A673 (cell line): ENCODE measurements at regions not wholly inside any gene's neighbourhood (a gene's known extent, or its start where the extent isn't known, plus 50 kb on each side); places are given as distances from the start of the nearest gene placed in this dataset.

Source experiments
- BruUV-seq: library from RNA; stranded (reverse); fragments of 400-500 nt; replicated peaks from 2 replicates; lab custom pipeline; 2021; lab: Mats Ljungman, UMichigan
- CTCF ChIA-PET: fragments of 300-600 bp; sonication (Branson Sonifier 250); formaldehyde crosslinking; loops from one replicate; lab custom pipeline; 2022; ENCODE audit warnings: antibody characterized with exemption; lab: Charles Lee
- POLR2A ChIA-PET: fragments of 300-600 bp; sonication (Branson Sonifier 250); formaldehyde crosslinking; loops from one replicate; lab custom pipeline; 2022; ENCODE audit warnings: antibody characterized with exemption; ENCODE audit not compliant: low non-redundant PET; lab: Charles Lee
- DNase-seq: peaks from one replicate; pipeline ENCODE4 v3.0.0-alpha.2; 2015; ENCODE audit warnings: low spot score
- H3K27ac ChIP-seq: fragments of 200-600 bp; sonication (generic); 2 replicates; pipeline ENCODE4 v1.5.1; 2016; ENCODE audit warnings: mixed run types, low read depth, mild to moderate bottlenecking, mixed read lengths, antibody characterized with exemption, low read length; ENCODE audit not compliant: poor library complexity, severe bottlenecking
- H3K27me3 ChIP-seq: fragments of 200-600 bp; sonication (generic); replicated peaks from 2 replicates; pipeline ENCODE4 v1.6.1; 2017; ENCODE audit warnings: mixed run types, low read depth, mild to moderate bottlenecking, mixed read lengths, antibody characterized with exemption, low read length; ENCODE audit not compliant: insufficient read depth, poor library complexity
- H3K36me3 ChIP-seq: fragments of 200-600 bp; sonication (generic); 2 replicates; pipeline ENCODE4 v1.6.1; 2016; ENCODE audit warnings: mixed run types, mild to moderate bottlenecking, mixed read lengths, antibody characterized with exemption, low read length; ENCODE audit not compliant: insufficient read depth, poor library complexity, severe bottlenecking
- H3K4me1 ChIP-seq: fragments of 200-600 bp; sonication (generic); 2 replicates; pipeline ENCODE4 v1.6.1; 2017; ENCODE audit warnings: mixed run types, mild to moderate bottlenecking, mixed read lengths, antibody characterized with exemption, low read length; ENCODE audit not compliant: insufficient read depth, poor library complexity, severe bottlenecking
- H3K4me3 ChIP-seq: fragments of 200-600 bp; sonication (generic); 2 replicates; pipeline ENCODE4 v1.5.1; 2016; ENCODE audit warnings: low read depth, mixed run types, mild to moderate bottlenecking, mixed read lengths, low read length; ENCODE audit not compliant: poor library complexity, severe bottlenecking
- H3K9me3 ChIP-seq: fragments of 200-600 bp; sonication (generic); 2 replicates; pipeline ENCODE4 v1.6.1; 2016; ENCODE audit warnings: mixed run types, low read depth, mild to moderate bottlenecking, mixed read lengths, antibody characterized with exemption, low read length; ENCODE audit not compliant: poor library complexity, severe bottlenecking
- CTCF ChIP-seq: fragments of 300-800, 200-600 bp; sonication (generic); conservative IDR thresholded peaks from 2 replicates; pipeline ENCODE4 v1.5.1; 2017; ENCODE audit warnings: low read depth, mild to moderate bottlenecking, antibody characterized with exemption, low read length, moderate library complexity, mixed read lengths
- EZH2 ChIP-seq: fragments of 200-600 bp; sonication (generic); IDR thresholded peaks from 2 replicates; pipeline ENCODE4 v1.6.1; 2017; ENCODE audit warnings: borderline replicate concordance, low read depth, mild to moderate bottlenecking, mixed read lengths, antibody characterized with exemption, low read length; ENCODE audit not compliant: poor library complexity, severe bottlenecking
- intact Hi-C: fragments of 100-400 bp; cut with micrococcal nuclease; formaldehyde crosslinking; loops from one replicate; pipeline ENCODE4 v1.10.0; 2022; ENCODE audit not compliant: unreplicated experiment

GRCh38 chrX:39818750-39819149, 279.0 kb downstream of the BCOR start:
- peaks cover 19% of the 10 kb centered on the region for H3K4me1 ChIP-seq
- intact Hi-C loops, result loop anchor here (5.0 to 10.0 kb wide), 4 partner anchors 194 to 446 kb away; partner anchors contain the start of gene BCOR
- TF ChIP-seq EZH2 (no peak), CTCF (no peak)
- ChIA-PET CTCF (no interaction called here), POLR2A (no interaction called here)
- H3K9me3 ChIP-seq, result no peaks in the 10 kb centered on the region
- H3K36me3 ChIP-seq, result no peaks in the 10 kb centered on the region
- H3K27ac ChIP-seq, result no peak overlapping the region
- H3K27me3 ChIP-seq, result no peaks in the 10 kb centered on the region
- no peak overlapping the region for H3K4me3 ChIP-seq
- DNase-seq, result no peak
- BruUV-seq, result no TSS peak

- Histone ChIP-seq H3K27ac (no peak overlapping the region), H3K36me3 (no peaks in the 10 kb centered on the region), H3K4me3 (peak overlapping the region; percentile 40), H3K4me1 (peaks cover 19% of the 10 kb centered on the region), H3K27me3 (no peaks in the 10 kb centered on the region), H3K9me3 (no peaks in the 10 kb centered on the region)
- TF ChIP-seq CTCF (no peak), EZH2 (no peak)
- DNase-seq, result peak; percentile 21
- POLR2A ChIA-PET, result interaction anchor here (0.5 kb wide), 1 partner anchor 265 kb away, joined by 5 read pairs; no protein-coding TSS in a partner anchor
- intact Hi-C loops, result loop anchor here (5.0 to 10.0 kb wide), 4 partner anchors 192 to 445 kb away; partner anchors contain the start of gene BCOR
- BruUV-seq, result no TSS peak
- CTCF ChIA-PET, result no interaction called here
Measured at GRCh38 chrX:39819921-39820849, 277.6 kb downstream of the BCOR start.

DNA sequence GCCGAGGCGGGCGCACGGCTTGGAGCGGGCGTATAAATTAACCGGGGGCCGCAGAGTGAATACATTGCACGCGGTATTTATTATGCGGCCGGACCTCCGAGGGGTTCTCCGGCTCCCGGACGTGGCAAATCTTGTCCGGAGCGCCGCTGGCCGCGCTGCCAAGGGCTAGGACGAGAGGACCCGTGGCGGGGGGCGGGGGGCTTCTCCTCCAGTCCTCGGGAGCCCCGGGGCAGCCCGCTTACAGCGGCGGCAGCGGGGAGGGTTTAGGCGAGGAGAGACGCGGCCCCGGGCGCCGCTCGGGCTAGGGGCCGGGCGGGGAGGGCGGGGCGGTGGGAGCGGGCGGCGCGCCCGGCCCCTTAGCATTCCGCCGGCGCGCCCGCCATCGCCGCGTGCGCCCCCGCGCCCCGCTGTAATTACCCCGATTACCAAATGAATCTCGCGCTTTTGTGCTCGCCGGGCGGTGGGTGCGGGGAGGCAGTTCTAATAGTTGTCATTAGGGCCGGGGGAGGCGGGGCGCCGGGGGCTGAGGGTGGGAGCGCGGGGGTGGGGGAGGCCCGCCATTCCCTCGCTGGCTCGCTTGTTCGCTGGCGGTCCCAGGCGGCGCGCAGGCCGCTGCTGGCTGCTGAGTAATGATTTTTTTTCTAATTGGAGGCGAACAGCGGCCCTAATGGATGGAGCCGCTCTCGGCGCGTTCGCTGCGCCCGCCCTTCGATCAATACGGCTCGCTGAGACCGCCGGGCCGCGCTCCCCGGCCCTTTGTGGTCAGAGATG, 276.6 kb downstream of the BCOR start:
- TF ChIP-seq CTCF (no peak), EZH2 (no peak)

More for the DNA sequence above, 276.6 kb downstream of the BCOR start:
- intact Hi-C loops, result no loop called here
- no peaks in the 10 kb centered on the region for H3K9me3 ChIP-seq
- DNase-seq, result peak; percentile 58
- H3K4me3 ChIP-seq, result peak overlapping the region; percentile 40
- no peaks in the 10 kb centered on the region for H3K36me3 ChIP-seq
- POLR2A ChIA-PET, result no interaction called here
- no peaks in the 10 kb centered on the region for H3K27me3 ChIP-seq
- CTCF ChIA-PET, result no interaction called here
- BruUV-seq, result no TSS peak
- H3K27ac ChIP-seq, result no peak overlapping the region
- H3K4me1 ChIP-seq, result peaks cover 15% of the 10 kb centered on the region
